ENCODE measurements at regions not wholly inside any gene's neighbourhood (a gene's known extent, or its start where the extent isn't known, plus 50 kb on each side); places are given as distances from the start of the nearest gene placed in this dataset.

- no peak for TF ChIP-seq SPI1 (IDR thresholded peaks at IDR 0.05; ENCODE audit: borderline replicate concordance, low read depth)
- TF ChIP-seq GABPA (IDR thresholded peaks at IDR 0.05; ENCODE audit: low read depth): no peak
- no peak for TF ChIP-seq POLR2AphosphoS5 (IDR thresholded peaks at IDR 0.05; ENCODE audit: low read depth)
- TF ChIP-seq CTCF (IDR thresholded peaks at IDR 0.05; ENCODE audit: insufficient read depth, low read length): no peak
- no peak for TF ChIP-seq REST (IDR thresholded peaks at IDR 0.05; ENCODE audit: insufficient replicate concordance, low read depth)
- no peaks in the 10 kb centered on the region for H3K27me3 ChIP-seq (ENCODE audit: insufficient read depth, poor library complexity, severe bottlenecking)
- DNase-seq (ENCODE audit: low read depth in 1 of 2, low spot score in 1 of 2): no peak
- H3K4me3 ChIP-seq (replicated peaks; ENCODE audit: insufficient read depth, low read length): no peak overlapping the region
- no peak overlapping the region for H3K27ac ChIP-seq (replicated peaks)
Observed at GRCh38 chr9:87113874-87114273, 166.6 kb upstream of the GAS1 start.

- DNase-seq (ENCODE audit: low read depth in 1 of 2, low spot score in 1 of 2): no peak
- Histone ChIP-seq H3K27me3 (ENCODE audit: insufficient read depth, poor library complexity, severe bottlenecking) (no peaks in the 10 kb centered on the region), H3K4me3 (replicated peaks; ENCODE audit: insufficient read depth, low read length) (no peak overlapping the region), H3K27ac (replicated peaks) (no peak overlapping the region)
- TF ChIP-seq REST (IDR thresholded peaks at IDR 0.05; ENCODE audit: insufficient replicate concordance, low read depth): no peak
- TF ChIP-seq POLR2AphosphoS5 (IDR thresholded peaks at IDR 0.05; ENCODE audit: low read depth): no peak
- no peak for TF ChIP-seq CTCF (IDR thresholded peaks at IDR 0.05; ENCODE audit: insufficient read depth, low read length)
- no peak for TF ChIP-seq SPI1 (IDR thresholded peaks at IDR 0.05; ENCODE audit: borderline replicate concordance, low read depth)
- no peak for TF ChIP-seq GABPA (IDR thresholded peaks at IDR 0.05; ENCODE audit: low read depth)
Observed at GRCh38 chr9:87115785-87116184, 168.5 kb upstream of the GAS1 start.

- DNase-seq (ENCODE audit: low read depth in 1 of 2, low spot score in 1 of 2): no peak
- TF ChIP-seq CTCF (IDR thresholded peaks at IDR 0.05; ENCODE audit: insufficient read depth, low read length) (no peak), SPI1 (IDR thresholded peaks at IDR 0.05; ENCODE audit: borderline replicate concordance, low read depth) (no peak), GABPA (IDR thresholded peaks at IDR 0.05; ENCODE audit: low read depth) (no peak), REST (IDR thresholded peaks at IDR 0.05; ENCODE audit: insufficient replicate concordance, low read depth) (no peak), POLR2AphosphoS5 (IDR thresholded peaks at IDR 0.05; ENCODE audit: low read depth) (no peak)
Observed at GRCh38 chr9:87116492-87116891, 169.2 kb upstream of the GAS1 start.

More at GRCh38 chr9:87116492-87116891, 169.2 kb upstream of the GAS1 start:
- Histone ChIP-seq H3K27ac (replicated peaks) (no peak overlapping the region), H3K27me3 (ENCODE audit: insufficient read depth, poor library complexity, severe bottlenecking) (no peaks in the 10 kb centered on the region), H3K4me3 (replicated peaks; ENCODE audit: insufficient read depth, low read length) (no peak overlapping the region)
